Liver (tissue), 8 donors: ENCODE measurements at regions not wholly inside any gene's neighbourhood (a gene's known extent, or its start where the extent isn't known, plus 50 kb on each side); places are given as distances from the start of the nearest gene placed in this dataset.

Source experiments
- DNase-seq: peaks from one replicate; pipeline ENCODE4 v3.0.0-alpha.2; 2017; ENCODE audit warnings: low spot score
- H3K27ac ChIP-seq, 2 donors: one replicate each; pipeline ENCODE4 v1.7.0; 2013; ENCODE audit warnings: inconsistent platforms in 2 of 2, low read length in 2 of 2, control low read depth in 1 of 2, low read depth in 1 of 2, mild to moderate bottlenecking in 1 of 2
- H3K27me3 ChIP-seq, 4 donors: one replicate each; pipeline versions ENCODE4 v1.6.1 to v1.7.0; 2013; ENCODE audit warnings: low read length in 3 of 4, inconsistent platforms in 1 of 4, mild to moderate bottlenecking in 1 of 4, moderate library complexity in 1 of 4; ENCODE audit not compliant: control insufficient read depth in 4 of 4, insufficient read depth in 4 of 4
- H3K36me3 ChIP-seq, 4 donors: one replicate each; pipeline versions ENCODE4 v1.6.1 to v1.7.0; 2013; ENCODE audit warnings: low read length in 3 of 4, mild to moderate bottlenecking in 3 of 4, low read depth in 1 of 4, moderate library complexity in 1 of 4; ENCODE audit not compliant: control insufficient read depth in 4 of 4, insufficient read depth in 3 of 4
- H3K4me1 ChIP-seq, 4 donors: one replicate each; pipeline versions ENCODE4 v1.6.1 to v1.7.0; 2013; ENCODE audit warnings: low read length in 3 of 4, mild to moderate bottlenecking in 3 of 4, moderate library complexity in 1 of 4; ENCODE audit not compliant: control insufficient read depth in 4 of 4, insufficient read depth in 4 of 4
- H3K4me3 ChIP-seq, 3 donors: one replicate each; pipeline versions ENCODE4 v1.6.1 to v1.7.0; 2013; ENCODE audit warnings: low read length in 3 of 3, control low read depth in 1 of 3, low read depth in 1 of 3, mild to moderate bottlenecking in 1 of 3
- H3K9ac ChIP-seq, 2 donors: one replicate each; pipeline ENCODE4 v1.7.0; 2013; ENCODE audit warnings: low read length in 2 of 2, mild to moderate bottlenecking in 2 of 2, moderate library complexity in 2 of 2, control low read depth in 1 of 2, low read depth in 1 of 2
- H3K9me3 ChIP-seq, 4 donors: one replicate each; pipeline versions ENCODE4 v1.6.1 to v1.7.0; 2013; ENCODE audit warnings: low read length in 3 of 4; ENCODE audit not compliant: control insufficient read depth in 4 of 4
- ATF3 ChIP-seq: IDR thresholded peaks from 2 replicates; pipeline ENCODE4 v1.6.1; 2016; ENCODE audit warnings: antibody characterized with exemption
- CTCF ChIP-seq: fragments of 150-350 bp; IDR thresholded peaks from 2 replicates; pipeline ENCODE4 v1.5.1; 2017; ENCODE audit warnings: improper control_type of control experiment, low read depth, low read length; ENCODE audit not compliant: missing input control
- EGR1 ChIP-seq, 2 donors: IDR thresholded peaks; 2 replicates each; pipeline ENCODE4 v1.6.1; 2016 to 2018; ENCODE audit warnings: antibody characterized with exemption in 2 of 2, low read depth in 2 of 2
- FOXA1 ChIP-seq: IDR thresholded peaks from 2 replicates; pipeline ENCODE4 v1.6.1; 2016; ENCODE audit warnings: antibody characterized with exemption
- FOXA2 ChIP-seq: IDR thresholded peaks from 2 replicates; pipeline ENCODE4 v1.6.1; 2016; ENCODE audit warnings: antibody characterized with exemption
- GABPA ChIP-seq, 2 donors: IDR thresholded peaks in 1 of 2; conservative IDR thresholded peaks in 1 of 2; 2 replicates each; pipeline ENCODE4 v1.6.1; 2016; ENCODE audit warnings: antibody characterized with exemption in 2 of 2, mild to moderate bottlenecking in 1 of 2, moderate library complexity in 1 of 2
- HNF4A ChIP-seq, 2 donors: conservative IDR thresholded peaks; 2 replicates each; pipeline ENCODE4 v1.6.1; 2016; ENCODE audit warnings: antibody characterized with exemption in 2 of 2, mild to moderate bottlenecking in 2 of 2
- JUND ChIP-seq, 2 donors: IDR thresholded peaks; 2 replicates each; pipeline ENCODE4 v1.6.1; 2016; ENCODE audit warnings: antibody characterized with exemption in 2 of 2
- MAX ChIP-seq: IDR thresholded peaks from 2 replicates; pipeline ENCODE4 v1.6.1; 2016; ENCODE audit warnings: antibody characterized with exemption
- NR2F2 ChIP-seq: IDR thresholded peaks from 2 replicates; pipeline ENCODE4 v1.6.1; 2016; ENCODE audit warnings: antibody characterized with exemption
- RAD21 ChIP-seq, 2 donors: IDR thresholded peaks; 2 replicates each; pipeline ENCODE4 v1.6.1; 2016; ENCODE audit warnings: antibody characterized with exemption in 2 of 2, mild to moderate bottlenecking in 2 of 2
- REST ChIP-seq: IDR thresholded peaks from 2 replicates; pipeline ENCODE4 v1.6.1; 2016; ENCODE audit warnings: antibody characterized with exemption, mild to moderate bottlenecking
- RXRA ChIP-seq, 2 donors: IDR thresholded peaks; 2 replicates each; pipeline ENCODE4 v1.6.1; 2017 to 2018; ENCODE audit warnings: antibody characterized with exemption in 2 of 2, mild to moderate bottlenecking in 1 of 2
- SP1 ChIP-seq: IDR thresholded peaks from 2 replicates; pipeline ENCODE4 v1.6.1; 2018; ENCODE audit warnings: antibody characterized with exemption, mild to moderate bottlenecking
- TAF1 ChIP-seq: conservative IDR thresholded peaks from 2 replicates; pipeline ENCODE4 v1.6.1; 2016; ENCODE audit warnings: antibody characterized with exemption, mild to moderate bottlenecking
- ZBTB33 ChIP-seq: IDR thresholded peaks from 2 replicates; pipeline ENCODE4 v1.6.1; 2016; ENCODE audit warnings: antibody characterized with exemption
- WGBS: extraction: QIAGEN DNeasy Blood & Tissue Kit; methylation state at CpG from one replicate; pipeline ENCODE4 v1.1.7; 2013; 5-methylcytosine and 5-hydroxymethylcytosine counted together
- donor health status: healthy.
- donor health status: healthy.
- donor health status: healthy.
- donor health status: healthy.
- donor health status: healthy.

GRCh38 chr20:11753155-11753554 is 164.5 kb upstream of the BTBD3 start:
- WGBS = 78% methylated on average over 2 of the region's 2 CpGs
- Histone ChIP-seq H3K9ac (no peak overlapping the region), H3K9me3 (no peaks in the 10 kb centered on the region), H3K27ac (no peak overlapping the region), H3K4me3 (no peak overlapping the region), H3K4me1 (no peaks in the 10 kb centered on the region), H3K36me3 (no peaks in the 10 kb centered on the region), H3K27me3 (peaks cover 0 to 4% (median 0%) of the 10 kb centered on the region in 4 donors)
- DNase-seq = no peak
- TF ChIP-seq MAX = no peak
- TF ChIP-seq FOXA1 = no peak
- no peak for TF ChIP-seq RAD21 (IDR thresholded peaks at IDR 0.05)
- TF ChIP-seq EGR1 (IDR thresholded peaks at IDR 0.05; ENCODE audit: low read depth in 2 of 2) = no peak
- no peak for TF ChIP-seq FOXA2
- TF ChIP-seq ATF3 = no peak
- TF ChIP-seq RXRA (IDR thresholded peaks at IDR 0.05) = no peak
- no peak for TF ChIP-seq NR2F2
- no peak for TF ChIP-seq JUND (IDR thresholded peaks at IDR 0.05)
- TF ChIP-seq SP1 = no peak
- no peak for TF ChIP-seq CTCF
- TF ChIP-seq HNF4A (conservative IDR thresholded peaks at IDR 0.05) = no peak
- TF ChIP-seq REST = no peak

GRCh38 chr20:11754451-11754850 is 163.2 kb upstream of the BTBD3 start:
- WGBS = 73% methylated on average over 4 of the region's 4 CpGs

More at GRCh38 chr20:11754451-11754850, 163.2 kb upstream of the BTBD3 start:
- H3K27ac ChIP-seq = no peak overlapping the region
- no peaks in the 10 kb centered on the region for H3K36me3 ChIP-seq
- no peak for TF ChIP-seq REST
- TF ChIP-seq HNF4A (conservative IDR thresholded peaks at IDR 0.05) = no peak
- TF ChIP-seq GABPA (IDR thresholded peaks at IDR 0.05 in 1 of 2, conservative IDR thresholded peaks at IDR 0.05 in 1 of 2) = no peak
- no peak for TF ChIP-seq CTCF
- no peak for TF ChIP-seq ZBTB33
- no peak for TF ChIP-seq JUND (IDR thresholded peaks at IDR 0.05)
- no peak for TF ChIP-seq EGR1 (IDR thresholded peaks at IDR 0.05; ENCODE audit: low read depth in 2 of 2)
- no peak for TF ChIP-seq TAF1
- no peak for TF ChIP-seq MAX
- H3K27me3 ChIP-seq = peaks cover 0 to 4% (median 0%) of the 10 kb centered on the region in 4 donors
- no peak overlapping the region for H3K9ac ChIP-seq
- no peak overlapping the region for H3K4me3 ChIP-seq
- no peak for DNase-seq
- no peaks in the 10 kb centered on the region for H3K4me1 ChIP-seq
- no peaks in the 10 kb centered on the region for H3K9me3 ChIP-seq
